ENCODE measurements at regions not wholly inside any gene's neighbourhood (a gene's known extent, or its start where the extent isn't known, plus 50 kb on each side); places are given as distances from the start of the nearest gene placed in this dataset.

- TF ChIP-seq CTCF (IDR thresholded peaks at IDR 0.05) (no peak), POLR2A (IDR thresholded peaks at IDR 0.05) (no peak), EP300 (IDR thresholded peaks at IDR 0.05) (no peak), POLR2AphosphoS5 (IDR thresholded peaks at IDR 0.05) (no peak)
Observed at GRCh38 chr7:16323313-16323712, 98.0 kb downstream of the CRPPA start.
